Mucosa of rectum (tissue), 2 donors: ENCODE measurements at regions not wholly inside any gene's neighbourhood (a gene's known extent, or its start where the extent isn't known, plus 50 kb on each side); places are given as distances from the start of the nearest gene placed in this dataset.

Experiments used
- H3K27ac ChIP-seq, 2 donors: one replicate each; pipeline ENCODE4 v1.7.0; 2013; ENCODE audit warnings: inconsistent platforms in 2 of 2, low read depth in 2 of 2, low read length in 2 of 2
- H3K27me3 ChIP-seq, 2 donors: one replicate each; pipeline ENCODE4 v1.7.0; 2013; ENCODE audit warnings: low read length in 2 of 2; ENCODE audit not compliant: control insufficient read depth in 2 of 2, insufficient read depth in 2 of 2
- H3K36me3 ChIP-seq, 2 donors: one replicate each; pipeline ENCODE4 v1.7.0; 2013; ENCODE audit warnings: low read length in 2 of 2; ENCODE audit not compliant: control insufficient read depth in 2 of 2, insufficient read depth in 2 of 2
- H3K4me1 ChIP-seq, 2 donors: one replicate each; pipeline ENCODE4 v1.7.0; 2013; ENCODE audit warnings: low read length in 2 of 2, mild to moderate bottlenecking in 1 of 2; ENCODE audit not compliant: control insufficient read depth in 2 of 2, insufficient read depth in 2 of 2
- H3K4me3 ChIP-seq, 2 donors: one replicate each; pipeline ENCODE4 v1.7.0; 2013; ENCODE audit warnings: low read length in 2 of 2
- H3K9ac ChIP-seq, 2 donors: one replicate each; pipeline ENCODE4 v1.7.0; 2013; ENCODE audit warnings: low read length in 2 of 2, low read depth in 1 of 2, mild to moderate bottlenecking in 1 of 2
- H3K9me3 ChIP-seq, 2 donors: one replicate each; pipeline ENCODE4 v1.7.0; 2013; ENCODE audit warnings: low read length in 2 of 2; ENCODE audit not compliant: control insufficient read depth in 2 of 2
- donor health status: healthy.
- donor health status: Normal muscosa, but diverticular disease.

DNA sequence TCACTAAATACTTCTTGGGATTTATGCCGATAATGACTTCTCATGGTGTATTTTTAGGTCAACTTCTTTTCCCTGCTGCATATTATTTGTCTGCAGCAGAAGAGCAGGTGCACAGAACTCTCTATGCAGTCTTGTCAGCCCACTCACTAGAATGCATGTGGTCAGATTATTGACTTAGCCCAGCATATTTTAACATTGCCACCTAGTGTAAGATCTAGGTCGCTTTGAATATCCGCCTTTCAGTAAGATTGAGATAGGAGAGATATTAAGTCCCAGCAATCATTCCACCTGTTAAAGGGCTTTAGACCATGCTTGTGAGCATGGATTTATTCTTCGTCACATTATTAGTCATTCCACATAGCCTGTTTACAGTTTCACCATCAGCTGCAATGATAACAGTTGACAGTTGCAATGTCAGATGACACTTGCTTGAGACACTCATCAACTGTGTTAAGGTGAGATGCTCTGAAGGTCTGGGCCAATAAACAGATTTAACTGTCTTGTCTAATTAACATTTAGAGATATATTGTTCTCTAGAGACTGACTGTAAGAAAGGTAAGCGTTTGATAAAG, 491.7 kb downstream of the ARL4A start:
- Histone ChIP-seq H3K36me3 (no peaks in the 10 kb centered on the region), H3K4me1 (no peaks in the 10 kb centered on the region), H3K9ac (no peak overlapping the region), H3K27ac (no peak overlapping the region), H3K27me3 (no peaks in the 10 kb centered on the region), H3K4me3 (no peak overlapping the region), H3K9me3 (no peaks in the 10 kb centered on the region)

GRCh38 chr7:13179775-13180523, 492.5 kb downstream of the ARL4A start:
- H3K27me3 ChIP-seq = no peaks in the 10 kb centered on the region
- no peak overlapping the region for H3K4me3 ChIP-seq
- no peak overlapping the region for H3K9ac ChIP-seq
- H3K36me3 ChIP-seq = no peaks in the 10 kb centered on the region
- H3K4me1 ChIP-seq = no peaks in the 10 kb centered on the region
- no peaks in the 10 kb centered on the region for H3K9me3 ChIP-seq
- no peak overlapping the region for H3K27ac ChIP-seq

DNA sequence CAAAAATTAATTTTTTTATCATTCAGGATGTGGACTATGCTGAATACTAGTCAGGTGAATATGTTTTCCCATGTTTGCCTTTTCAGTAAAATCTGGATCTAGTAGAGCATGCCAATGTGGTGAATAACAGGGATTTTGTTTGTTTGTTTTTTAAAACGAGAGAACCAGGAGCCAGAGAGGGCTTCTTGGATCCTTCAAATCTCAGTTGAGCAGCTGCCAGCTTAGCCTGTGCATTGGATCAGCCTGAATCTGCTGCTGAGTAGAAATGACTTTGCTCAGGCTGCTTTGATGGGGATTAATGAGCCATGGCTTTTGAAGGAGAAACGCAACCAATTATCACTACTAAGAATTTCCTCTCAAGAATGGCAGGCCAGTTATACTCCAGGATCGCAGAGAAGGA, 493.8 kb downstream of the ARL4A start:
- H3K27me3 ChIP-seq = no peaks in the 10 kb centered on the region
- H3K27ac ChIP-seq = no peak overlapping the region
- no peak overlapping the region for H3K4me3 ChIP-seq
- H3K36me3 ChIP-seq = no peaks in the 10 kb centered on the region
- H3K9ac ChIP-seq = no peak overlapping the region
- no peaks in the 10 kb centered on the region for H3K9me3 ChIP-seq
- H3K4me1 ChIP-seq = no peaks in the 10 kb centered on the region

GRCh38 chr7:13185139-13185538, 497.7 kb downstream of the ARL4A start:
- Histone ChIP-seq H3K36me3 (no peaks in the 10 kb centered on the region), H3K4me1 (no peaks in the 10 kb centered on the region), H3K9ac (no peak overlapping the region), H3K27me3 (no peaks in the 10 kb centered on the region), H3K27ac (no peak overlapping the region), H3K9me3 (no peaks in the 10 kb centered on the region), H3K4me3 (no peak overlapping the region)

GRCh38 chr7:13188236-13188805, 500.9 kb downstream of the ARL4A start:
- Histone ChIP-seq H3K27me3 (no peaks in the 10 kb centered on the region), H3K27ac (no peak overlapping the region), H3K9ac (no peak overlapping the region), H3K36me3 (no peaks in the 10 kb centered on the region), H3K9me3 (no peaks in the 10 kb centered on the region), H3K4me3 (no peak overlapping the region), H3K4me1 (no peaks in the 10 kb centered on the region)

GRCh38 chr7:13188922-13189321, 501.5 kb downstream of the ARL4A start:
- H3K4me1 ChIP-seq = no peaks in the 10 kb centered on the region
- H3K27me3 ChIP-seq = no peaks in the 10 kb centered on the region
- no peaks in the 10 kb centered on the region for H3K36me3 ChIP-seq
- H3K9ac ChIP-seq = no peak overlapping the region
- H3K9me3 ChIP-seq = no peaks in the 10 kb centered on the region
- no peak overlapping the region for H3K27ac ChIP-seq
- no peak overlapping the region for H3K4me3 ChIP-seq

GRCh38 chr7:13189668-13190067, 502.2 kb downstream of the ARL4A start:
- H3K9me3 ChIP-seq = no peaks in the 10 kb centered on the region
- no peaks in the 10 kb centered on the region for H3K27me3 ChIP-seq
- H3K4me3 ChIP-seq = no peak overlapping the region
- no peak overlapping the region for H3K27ac ChIP-seq
- H3K36me3 ChIP-seq = no peaks in the 10 kb centered on the region
- H3K4me1 ChIP-seq = no peaks in the 10 kb centered on the region
- H3K9ac ChIP-seq = no peak overlapping the region

DNA sequence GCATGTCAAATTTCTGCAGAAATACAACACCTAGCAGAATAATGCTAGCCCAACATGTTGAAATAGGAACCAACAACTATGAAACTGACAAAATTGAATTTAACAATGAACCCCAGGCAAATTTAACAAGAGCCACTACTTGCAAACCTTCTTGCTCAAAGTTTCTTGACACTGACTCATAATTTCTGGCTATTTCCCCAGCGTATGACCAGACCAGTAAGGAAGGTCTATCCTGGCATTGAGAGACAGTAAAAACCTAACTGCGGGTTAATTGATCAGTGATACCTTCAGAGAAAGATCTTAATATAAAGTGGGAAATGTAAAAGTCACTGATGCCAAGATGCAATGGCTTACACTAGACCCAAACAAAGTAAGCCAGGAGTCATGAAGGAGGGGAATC, 510.1 kb downstream of the ARL4A start:
- H3K27me3 ChIP-seq = no peaks in the 10 kb centered on the region
- no peak overlapping the region for H3K27ac ChIP-seq
- no peak overlapping the region for H3K9ac ChIP-seq
- no peak overlapping the region for H3K4me3 ChIP-seq
- no peaks in the 10 kb centered on the region for H3K36me3 ChIP-seq
- H3K4me1 ChIP-seq = no peaks in the 10 kb centered on the region
- H3K9me3 ChIP-seq = no peaks in the 10 kb centered on the region

DNA sequence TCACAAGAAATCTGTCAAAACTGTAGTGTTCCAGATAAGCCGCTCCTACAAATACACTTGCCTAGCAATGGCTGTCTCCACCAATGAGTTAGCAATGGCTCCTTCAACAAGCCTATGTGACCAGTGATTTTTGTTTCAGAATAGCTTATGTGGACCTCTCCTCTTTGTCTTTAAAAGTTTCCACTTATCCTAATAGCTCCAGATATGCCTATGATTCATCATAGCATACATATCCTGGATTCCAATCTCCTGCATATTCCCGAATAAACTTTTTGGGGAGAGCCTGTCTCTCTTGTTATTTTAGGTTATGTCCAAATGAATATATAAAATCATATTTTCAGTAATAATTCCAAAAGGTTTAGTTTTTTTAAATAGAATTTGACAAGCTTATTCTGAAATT, 510.6 kb downstream of the ARL4A start:
- H3K27ac ChIP-seq = no peak overlapping the region
- no peak overlapping the region for H3K4me3 ChIP-seq
- H3K4me1 ChIP-seq = no peaks in the 10 kb centered on the region
- H3K9me3 ChIP-seq = no peaks in the 10 kb centered on the region
- H3K36me3 ChIP-seq = no peaks in the 10 kb centered on the region
- H3K27me3 ChIP-seq = no peaks in the 10 kb centered on the region
- H3K9ac ChIP-seq = no peak overlapping the region

- H3K27ac ChIP-seq = no peak overlapping the region
- H3K9ac ChIP-seq = no peak overlapping the region
- H3K4me3 ChIP-seq = no peak overlapping the region
- H3K36me3 ChIP-seq = no peaks in the 10 kb centered on the region
- no peaks in the 10 kb centered on the region for H3K4me1 ChIP-seq
- H3K9me3 ChIP-seq = no peaks in the 10 kb centered on the region
- no peaks in the 10 kb centered on the region for H3K27me3 ChIP-seq
Observed at GRCh38 chr7:13198727-13199126, 511.3 kb downstream of the ARL4A start.
